ENCODE measurements at regions not wholly inside any gene's neighbourhood (a gene's known extent, or its start where the extent isn't known, plus 50 kb on each side); places are given as distances from the start of the nearest gene placed in this dataset.

GRCh38 chr1:181969902-181970301, 91.6 kb downstream of the ZNF648 start:
- TF ChIP-seq ZNF274 (IDR thresholded peaks at IDR 0.05; ENCODE audit: low read depth, low read length) (no peak), YY1 (IDR thresholded peaks at IDR 0.05; ENCODE audit: insufficient read depth, insufficient read length) (no peak), SUZ12 (IDR thresholded peaks at IDR 0.05; ENCODE audit: extremely low read depth, insufficient read depth, insufficient read length) (no peak)

Measured in NT2/D1 (cell line).